CD4-positive, alpha-beta T cell treated with Interleukin-1 beta for 1 hour (primary cell): ENCODE measurements at regions not wholly inside any gene's neighbourhood (a gene's known extent, or its start where the extent isn't known, plus 50 kb on each side); places are given as distances from the start of the nearest gene placed in this dataset.
"Not testable (repeated sequence)": the region's sequence is repeated elsewhere in the genome, so short reads cannot be mapped to it uniquely, and the experiment has no call there.

Source experiments
- DNase-seq, 2 donors: peaks; one replicate each; pipeline ENCODE4 v3.0.0-alpha.2; 2020 to 2022

DNA sequence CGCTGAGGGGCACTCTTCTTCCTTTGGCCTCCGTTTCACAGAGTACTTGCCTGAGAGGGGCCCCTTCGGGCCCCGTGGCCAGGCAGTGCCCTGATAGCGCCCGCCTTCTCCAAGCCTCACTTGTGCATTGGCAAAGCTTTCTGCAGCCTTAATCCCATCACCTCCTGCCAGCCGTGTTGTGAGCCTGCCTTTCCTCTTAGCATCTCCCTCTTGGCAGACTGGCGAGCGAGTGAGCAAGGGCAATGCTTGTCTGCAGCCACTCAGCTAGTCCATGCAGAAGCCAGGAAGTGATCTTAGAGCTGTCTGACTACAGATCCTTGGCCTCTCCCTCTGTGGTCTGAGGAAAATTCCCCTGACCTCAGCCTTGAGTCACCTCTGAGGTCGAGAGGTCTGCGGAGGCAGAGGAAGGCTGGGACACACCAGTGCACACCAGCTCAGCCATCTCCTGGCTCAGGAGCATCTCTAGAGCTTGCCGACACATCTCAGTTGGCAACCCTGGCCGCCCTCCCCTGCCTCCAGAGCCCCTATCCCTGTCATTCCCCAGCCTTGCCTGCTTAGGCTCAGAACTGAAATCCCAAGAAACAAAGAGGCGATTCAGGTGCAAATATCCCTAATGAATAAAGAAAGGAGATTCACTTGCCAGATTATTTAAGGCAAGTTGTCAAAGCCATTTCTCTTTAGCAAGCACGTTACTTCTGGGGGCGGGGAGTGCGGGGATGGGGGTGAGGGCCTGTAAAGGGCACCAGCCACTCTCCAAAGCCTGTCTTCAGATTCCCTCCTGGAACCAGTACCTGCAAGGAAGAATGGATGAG is 143.5 kb upstream of the MAMLD1 start:
- no peak for DNase-seq

GRCh38 chrX:150223176-150224015 is 139.7 kb upstream of the MAMLD1 start:
- no peak for DNase-seq

DNA sequence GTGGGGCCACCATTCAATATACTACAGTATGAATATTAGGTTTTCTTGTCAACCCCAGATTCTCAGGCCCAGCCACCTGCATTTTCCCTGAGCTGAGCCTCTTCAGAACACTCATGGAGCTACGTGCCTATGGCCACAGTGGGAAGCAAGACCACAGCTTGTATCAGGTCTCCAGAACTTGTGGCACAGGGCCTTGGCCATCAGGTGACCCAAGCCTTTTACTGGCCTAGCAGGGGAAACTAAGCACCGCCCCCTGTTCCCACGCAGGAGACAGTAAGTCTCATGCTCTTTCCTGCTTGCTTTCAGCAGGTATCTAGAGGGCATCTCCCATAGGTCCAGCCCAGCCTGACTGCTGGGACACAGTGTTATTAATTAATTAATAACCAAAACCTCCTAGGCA is 138.4 kb upstream of the MAMLD1 start:
- DNase-seq: no peak

DNA sequence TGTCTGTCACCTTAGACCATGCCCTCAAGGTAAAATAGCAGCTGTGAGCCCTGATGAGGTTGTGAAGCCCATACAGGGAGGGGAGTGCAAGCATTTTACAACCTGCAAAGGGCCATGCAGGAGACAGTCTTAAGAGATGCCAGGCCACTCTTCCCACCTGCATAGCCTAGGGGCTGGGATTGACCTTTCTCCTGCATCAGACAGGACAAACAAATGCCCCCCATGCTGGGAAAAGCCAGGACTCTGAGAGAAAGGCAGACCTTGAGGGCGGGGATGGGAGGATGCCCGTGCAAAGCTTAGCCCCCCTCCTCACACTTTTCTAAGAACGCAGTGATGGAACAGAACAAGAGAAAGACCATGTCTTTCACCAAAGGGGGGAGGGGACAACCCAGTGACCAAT is 137.9 kb upstream of the MAMLD1 start:
- DNase-seq: no peak

DNA sequence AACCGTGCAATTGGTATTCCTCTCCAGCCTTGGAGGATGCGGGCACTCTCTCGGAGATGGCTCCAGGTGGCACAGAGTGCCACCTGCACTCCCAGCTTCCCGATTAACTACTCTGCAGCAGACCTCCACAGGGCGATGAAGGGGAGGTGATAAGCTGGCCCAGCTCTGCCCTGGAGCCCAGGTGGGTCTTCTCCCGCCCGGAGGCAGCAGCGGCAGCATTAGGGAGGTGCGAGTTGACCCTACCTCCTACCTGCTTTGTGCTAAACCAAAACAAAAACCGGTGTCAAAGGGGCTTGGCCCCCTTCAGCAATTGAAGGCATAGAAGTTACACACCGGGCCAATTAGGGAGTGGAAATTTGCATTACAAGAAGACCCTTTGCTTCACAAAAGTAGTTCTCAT is 137.4 kb upstream of the MAMLD1 start:
- DNase-seq: no peak

- no peak for DNase-seq
Observed at GRCh38 chrX:150226223-150226965, 136.7 kb upstream of the MAMLD1 start.

DNA sequence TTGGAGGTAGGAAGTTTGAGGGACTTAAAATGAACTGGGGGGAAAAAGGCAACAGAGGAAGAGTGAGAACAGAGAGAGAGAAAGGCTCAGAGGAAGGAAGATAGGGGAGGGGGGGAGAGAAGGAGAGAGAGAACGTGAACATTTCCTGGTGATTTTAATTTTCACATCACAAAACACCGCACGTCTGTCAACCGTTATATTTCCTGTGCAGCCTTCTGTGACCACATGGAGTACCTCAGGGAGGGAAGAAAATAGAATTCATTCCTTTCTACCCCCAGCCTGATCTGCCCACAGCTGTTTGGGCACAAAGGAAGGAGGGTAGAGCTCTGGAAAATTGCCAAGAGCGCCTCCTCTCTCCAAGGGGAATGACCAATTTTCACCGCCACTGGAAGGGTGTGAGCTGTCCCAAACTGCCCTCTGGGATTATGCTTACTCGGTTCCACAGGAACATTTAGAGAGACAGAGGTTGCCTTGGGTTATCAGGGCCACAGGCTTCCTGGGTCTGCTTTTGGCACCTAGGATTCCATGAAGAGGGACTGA is 135.7 kb upstream of the MAMLD1 start:
- DNase-seq: no peak

DNA sequence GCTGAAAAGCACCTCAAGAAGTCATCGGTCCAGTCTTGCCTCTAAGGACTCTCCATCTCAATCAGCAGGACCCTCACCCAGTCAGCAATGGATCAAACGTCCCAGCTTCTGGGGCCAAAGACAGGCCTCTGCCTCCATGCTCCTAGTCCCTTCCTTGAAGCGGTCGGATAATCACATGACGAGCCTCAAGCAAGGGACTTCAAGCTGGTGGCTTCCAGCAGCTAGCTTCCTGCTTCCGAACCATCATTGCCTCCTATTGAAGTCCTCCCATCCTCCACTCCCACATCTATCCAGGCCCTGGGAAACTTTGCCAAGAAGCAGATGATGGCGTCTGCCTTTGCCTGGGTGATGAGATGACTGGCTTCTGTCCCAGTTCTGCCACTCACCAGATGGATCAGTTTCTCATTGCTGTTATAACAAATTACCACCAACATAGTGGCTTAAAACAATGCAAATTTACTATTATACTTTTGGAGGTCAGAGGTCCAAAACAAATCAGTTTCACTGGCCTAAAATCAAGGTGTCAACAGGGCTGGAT is 135.2 kb upstream of the MAMLD1 start:
- DNase-seq: no peak

- DNase-seq: no peak
Observed at GRCh38 chrX:150228431-150228830, 134.7 kb upstream of the MAMLD1 start.

DNA sequence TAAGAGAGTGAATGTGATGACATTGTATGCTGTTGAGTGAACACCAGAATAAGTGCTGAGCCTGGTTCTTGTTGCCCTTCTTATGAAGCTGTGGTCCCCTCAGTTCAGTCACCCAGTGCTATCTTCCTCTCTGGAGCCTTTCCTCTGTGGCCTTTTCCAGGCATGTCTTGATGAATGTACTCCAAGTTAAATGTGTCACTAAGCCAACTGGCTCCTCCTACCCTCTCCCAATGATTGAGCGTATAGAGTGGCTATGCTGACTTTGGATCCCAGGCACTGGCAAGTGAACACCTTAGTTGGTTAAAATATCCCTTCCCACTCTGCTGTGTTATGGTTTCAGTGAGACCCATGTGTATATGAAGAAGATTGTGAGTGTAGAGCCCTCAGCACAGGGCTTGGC is 134.1 kb upstream of the MAMLD1 start:
- DNase-seq: no peak

GRCh38 chrX:150229481-150229880 is 133.6 kb upstream of the MAMLD1 start:
- no peak for DNase-seq

DNA sequence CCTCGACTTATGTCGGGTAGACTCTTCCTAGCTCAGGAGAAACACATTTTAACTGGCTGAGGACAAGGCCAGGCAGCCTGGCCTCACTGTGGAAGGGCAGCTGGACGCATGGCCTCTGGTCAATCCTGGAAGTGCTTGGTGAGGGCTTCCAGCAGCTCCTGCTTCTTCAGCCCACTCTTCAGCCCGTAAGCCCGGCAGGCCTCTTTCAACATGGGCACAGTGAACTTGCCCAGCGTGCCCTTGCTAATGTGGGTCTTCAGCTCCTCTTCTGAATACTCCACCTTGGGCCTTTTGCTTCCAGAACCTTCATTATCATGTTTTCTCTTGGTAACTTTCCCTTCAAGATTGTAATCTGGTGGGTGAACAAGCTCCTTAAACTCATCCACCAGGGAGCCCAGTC is 132.2 kb upstream of the MAMLD1 start:
- not testable (repeated sequence) for DNase-seq

DNA sequence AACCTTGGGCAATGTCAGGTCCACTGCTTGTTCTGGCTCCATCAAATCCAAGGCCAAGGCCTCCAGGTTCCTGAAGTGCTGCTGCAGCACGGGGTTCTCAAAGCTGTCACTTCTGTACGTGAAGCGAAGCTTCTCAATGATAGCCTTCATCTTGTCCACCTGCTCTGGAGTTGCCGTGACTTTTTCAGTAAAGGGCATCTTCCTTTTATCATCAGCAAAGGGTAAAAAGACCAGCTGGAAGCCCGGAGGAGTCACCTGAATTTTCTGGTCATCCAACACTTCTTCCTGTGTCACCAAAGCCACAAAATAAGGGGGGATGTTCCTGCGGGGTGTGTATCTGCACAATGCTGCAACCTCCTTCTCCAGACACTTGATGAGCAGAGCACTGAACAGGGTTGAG is 131.7 kb upstream of the MAMLD1 start:
- DNase-seq: not testable (repeated sequence)

- not testable (repeated sequence) for DNase-seq
Observed at GRCh38 chrX:150232222-150232621, 130.9 kb upstream of the MAMLD1 start.

DNA sequence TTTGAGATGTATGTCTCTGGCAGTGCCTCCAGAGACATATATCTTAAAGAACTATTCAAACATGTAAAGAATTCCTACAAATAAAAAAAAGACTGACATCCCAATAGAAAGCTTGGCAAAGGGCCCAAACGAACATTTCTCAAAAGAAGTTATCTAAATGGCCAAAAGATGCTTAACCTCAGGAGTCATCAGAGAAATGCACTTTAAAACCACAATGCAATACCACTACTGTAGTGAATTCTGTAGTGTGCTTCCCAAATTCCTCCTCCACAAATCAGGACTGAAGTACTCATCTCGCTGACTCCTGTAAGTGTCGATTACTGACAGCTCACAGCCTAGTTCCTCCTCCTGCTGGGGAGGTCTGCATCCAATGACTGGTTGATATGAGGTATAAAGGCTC is 129.0 kb upstream of the MAMLD1 start:
- DNase-seq: no peak

DNA sequence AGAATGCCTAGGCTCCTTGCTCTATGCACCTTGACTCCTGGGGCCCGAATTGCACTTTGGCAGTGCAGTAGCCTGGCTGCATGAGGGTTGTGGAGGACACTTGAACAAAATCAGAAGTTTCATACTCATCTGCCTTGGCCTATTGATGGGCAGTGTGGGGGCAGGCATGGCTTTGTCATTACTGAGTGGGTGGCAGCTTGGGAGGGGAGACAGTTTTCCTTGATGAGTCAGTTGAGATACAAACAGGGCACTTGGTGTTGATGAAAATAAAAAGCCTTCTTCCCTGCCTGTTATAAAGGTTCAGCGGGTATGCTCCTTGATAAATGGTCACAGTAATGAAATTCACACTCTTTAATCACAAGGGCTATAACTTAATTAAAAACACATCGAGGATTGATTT is 126.8 kb upstream of the MAMLD1 start:
- no peak for DNase-seq

GRCh38 chrX:150238632-150239382 is 124.3 kb upstream of the MAMLD1 start:
- DNase-seq: no peak

- DNase-seq: no peak
Observed at GRCh38 chrX:150239946-150240642, 123.0 kb upstream of the MAMLD1 start.

GRCh38 chrX:150240643-150240970 is 122.5 kb upstream of the MAMLD1 start:
- DNase-seq: no peak

GRCh38 chrX:150253959-150254620 is 109.0 kb upstream of the MAMLD1 start:
- DNase-seq: no peak

DNA sequence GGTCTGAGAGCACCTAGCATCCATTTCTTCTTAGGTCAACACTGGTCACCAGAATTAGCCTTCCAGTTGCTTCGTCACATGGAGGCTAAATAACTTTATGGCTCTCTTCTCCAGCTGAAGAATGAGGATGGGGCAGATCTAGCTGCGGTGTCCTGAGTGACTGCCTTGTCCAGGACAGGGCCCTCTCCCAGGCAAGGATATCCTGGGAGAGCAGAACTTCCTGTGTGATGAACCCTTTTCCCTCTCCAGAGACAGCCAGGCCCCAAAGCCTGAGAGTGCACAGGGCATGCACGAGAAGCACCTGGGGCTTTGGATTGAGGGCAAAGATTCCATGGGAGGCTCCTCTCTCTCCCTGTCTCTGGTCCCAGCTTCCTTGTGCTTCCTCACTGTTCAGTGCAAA is 108.2 kb upstream of the MAMLD1 start:
- no peak for DNase-seq
